Neutrophil (primary cell): ENCODE measurements at regions not wholly inside any gene's neighbourhood (a gene's known extent, or its start where the extent isn't known, plus 50 kb on each side); places are given as distances from the start of the nearest gene placed in this dataset.

Experiments
- H3K27ac ChIP-seq: fragments of 200-600 bp; sonication (generic); 2 replicates; pipeline ENCODE4 v1.5.1; 2016; ENCODE audit warnings: mild to moderate bottlenecking, moderate library complexity
- H3K27me3 ChIP-seq: fragments of 200-600 bp; sonication (generic); 2 replicates; pipeline ENCODE4 v1.6.0; 2016; ENCODE audit warnings: mild to moderate bottlenecking
- H3K36me3 ChIP-seq: fragments of 200-600 bp; sonication (generic); 2 replicates; pipeline ENCODE4 v1.5.1; 2017
- H3K4me1 ChIP-seq, 2 experiments: fragments of 200-600 bp in 1 of 2; sonication (generic) in 1 of 2; 1 replicate in 1 of 2; 2 replicates in 1 of 2; pipeline versions ENCODE4 v1.5.1 to v1.6.1; 2013 to 2016; ENCODE audit warnings: low read depth in 1 of 2, low read length in 1 of 2, mild to moderate bottlenecking in 1 of 2, moderate library complexity in 1 of 2; ENCODE audit not compliant: control insufficient read depth in 1 of 2, insufficient read depth in 1 of 2
- H3K4me3 ChIP-seq, 2 experiments: fragments of 200-600 bp in 1 of 2; sonication (generic) in 1 of 2; 1 replicate in 1 of 2; 2 replicates in 1 of 2; pipeline ENCODE4 v1.5.1; 2013 to 2016; ENCODE audit warnings: low read depth in 1 of 2, low read length in 1 of 2, mild to moderate bottlenecking in 1 of 2, moderate library complexity in 1 of 2
- H3K9me3 ChIP-seq: fragments of 200-600 bp; sonication (generic); 2 replicates; pipeline ENCODE4 v1.5.1; 2016
- CTCF ChIP-seq: fragments of 200-600 bp; sonication (generic); IDR thresholded peaks from 2 replicates; pipeline ENCODE4 v1.5.1; 2016; ENCODE audit warnings: antibody characterized with exemption

- Histone ChIP-seq H3K4me3 (no peak overlapping the region), H3K36me3 (no peaks in the 10 kb centered on the region)
- no peak for TF ChIP-seq CTCF
These were observed 190.7 kb downstream of the NEDD1 start for GRCh38 chr12:97097734-97098133.

GRCh38 chr12:97109441-97109840 is 202.4 kb downstream of the NEDD1 start:
- TF ChIP-seq CTCF, result no peak
- no peak overlapping the region for H3K27ac ChIP-seq
- H3K4me1 ChIP-seq, result no peaks in the 10 kb centered on the region
- no peaks in the 10 kb centered on the region for H3K9me3 ChIP-seq
- no peaks in the 10 kb centered on the region for H3K27me3 ChIP-seq
- H3K36me3 ChIP-seq, result no peaks in the 10 kb centered on the region
- no peak overlapping the region for H3K4me3 ChIP-seq

More at GRCh38 chr12:97097734-97098133, 190.7 kb downstream of the NEDD1 start:
- Histone ChIP-seq H3K4me1 (no peaks in the 10 kb centered on the region), H3K27me3 (no peaks in the 10 kb centered on the region), H3K27ac (no peak overlapping the region), H3K9me3 (no peaks in the 10 kb centered on the region)

- Histone ChIP-seq H3K36me3 (no peaks in the 10 kb centered on the region), H3K27ac (no peak overlapping the region), H3K4me1 (no peaks in the 10 kb centered on the region), H3K4me3 (no peak overlapping the region), H3K9me3 (no peaks in the 10 kb centered on the region), H3K27me3 (no peaks in the 10 kb centered on the region)
- no peak for TF ChIP-seq CTCF
These were observed 205.1 kb downstream of the NEDD1 start for GRCh38 chr12:97112136-97112535.

GRCh38 chr12:97118796-97119375 is 211.8 kb downstream of the NEDD1 start:
- no peaks in the 10 kb centered on the region for H3K27me3 ChIP-seq
- H3K27ac ChIP-seq, result no peak overlapping the region
- H3K9me3 ChIP-seq, result no peaks in the 10 kb centered on the region
- H3K4me3 ChIP-seq, result no peak overlapping the region
- TF ChIP-seq CTCF, result no peak
- no peaks in the 10 kb centered on the region for H3K4me1 ChIP-seq
- no peaks in the 10 kb centered on the region for H3K36me3 ChIP-seq

- no peak overlapping the region for H3K4me3 ChIP-seq
- no peak for TF ChIP-seq CTCF
- H3K9me3 ChIP-seq, result no peaks in the 10 kb centered on the region
- no peaks in the 10 kb centered on the region for H3K4me1 ChIP-seq
- no peaks in the 10 kb centered on the region for H3K27me3 ChIP-seq
- no peaks in the 10 kb centered on the region for H3K36me3 ChIP-seq
- no peak overlapping the region for H3K27ac ChIP-seq
These were observed 220.0 kb downstream of the NEDD1 start for GRCh38 chr12:97127061-97127460.
